Testis (tissue), 2 donors: ENCODE measurements at regions not wholly inside any gene's neighbourhood (a gene's known extent, or its start where the extent isn't known, plus 50 kb on each side); places are given as distances from the start of the nearest gene placed in this dataset.

ENCODE experiments used
- DNase-seq: peaks from one replicate; pipeline ENCODE4 v3.0.0-alpha.2; 2019
- H3K27ac ChIP-seq, 2 donors: fragments of 200-600 bp; sonication (generic); one replicate each; pipeline ENCODE4 v1.5.1; 2019
- H3K27me3 ChIP-seq: fragments of 200-600 bp; sonication (generic); one replicate; pipeline ENCODE4 v1.5.1; 2019
- H3K36me3 ChIP-seq: fragments of 200-600 bp; sonication (generic); one replicate; pipeline ENCODE4 v1.5.1; 2017; ENCODE audit warnings: low read depth; ENCODE audit errors: missing control alignments
- H3K4me1 ChIP-seq: fragments of 200-600 bp; sonication (generic); one replicate; pipeline ENCODE4 v1.5.1; 2019
- H3K4me3 ChIP-seq, 2 donors: fragments of 200-600 bp; sonication (generic); one replicate each; pipeline ENCODE4 v1.5.1; 2017 to 2019
- H3K9me3 ChIP-seq: fragments of 200-600 bp; sonication (generic); one replicate; pipeline ENCODE4 v1.5.1; 2017
- CTCF ChIP-seq, 3 experiments: fragments of 450-650 bp in 2 of 3; fragments of 200-600 bp in 1 of 3; sonication (generic) in 1 of 3; IDR thresholded peaks; one replicate each; pipeline ENCODE4 v1.5.1; 2016 to 2019; ENCODE audit warnings: antibody characterized with exemption in 3 of 3, mild to moderate bottlenecking in 2 of 3, moderate library complexity in 1 of 3
- POLR2A ChIP-seq: fragments of 450-650 bp; IDR thresholded peaks from one replicate; pipeline ENCODE4 v1.6.1; 2017; ENCODE audit warnings: antibody characterized with exemption, mild to moderate bottlenecking, moderate library complexity
- WGBS, 2 donors: methylation state at CpG; one replicate each; pipeline ENCODE4 v1.1.5; 2018; 5-methylcytosine and 5-hydroxymethylcytosine counted together
- intact Hi-C: fragments of 100-400 bp; cut with DNase I; formaldehyde crosslinking; loops from one replicate; pipeline ENCODE4 v1.15.1; 2023; ENCODE audit warnings: low total_unique reads

DNA sequence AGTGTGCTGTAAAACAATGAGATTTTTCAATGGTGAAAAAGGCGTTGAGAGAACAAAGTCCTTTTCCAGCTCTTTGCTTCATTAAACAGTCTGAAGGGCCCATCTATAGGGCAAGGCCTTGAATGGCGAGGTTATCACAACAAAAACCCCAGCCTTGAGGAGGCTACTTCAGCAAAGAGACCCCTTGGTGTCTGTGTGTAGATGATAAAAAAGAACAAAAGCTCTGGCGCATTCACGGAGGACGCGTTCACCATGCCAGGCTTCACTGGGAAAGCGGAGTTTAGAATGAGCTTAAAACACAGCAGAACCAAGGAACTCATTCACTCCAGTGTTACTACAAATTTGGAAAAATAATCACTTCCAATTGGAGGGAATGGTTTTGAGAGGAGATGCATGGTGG is 530.0 kb upstream of the ARGLU1 start:
- DNase-seq, result no peak
- intact Hi-C loops, result no loop called here
- Histone ChIP-seq H3K27ac (no peak overlapping the region), H3K9me3 (no peaks in the 10 kb centered on the region), H3K36me3 (no peaks in the 10 kb centered on the region), H3K4me3 (no peak overlapping the region), H3K4me1 (no peaks in the 10 kb centered on the region), H3K27me3 (no peaks in the 10 kb centered on the region)
- TF ChIP-seq POLR2A, result no peak
- 73 to 75% methylated on average over 7 of the region's 7 CpGs for WGBS, 2 donors

DNA sequence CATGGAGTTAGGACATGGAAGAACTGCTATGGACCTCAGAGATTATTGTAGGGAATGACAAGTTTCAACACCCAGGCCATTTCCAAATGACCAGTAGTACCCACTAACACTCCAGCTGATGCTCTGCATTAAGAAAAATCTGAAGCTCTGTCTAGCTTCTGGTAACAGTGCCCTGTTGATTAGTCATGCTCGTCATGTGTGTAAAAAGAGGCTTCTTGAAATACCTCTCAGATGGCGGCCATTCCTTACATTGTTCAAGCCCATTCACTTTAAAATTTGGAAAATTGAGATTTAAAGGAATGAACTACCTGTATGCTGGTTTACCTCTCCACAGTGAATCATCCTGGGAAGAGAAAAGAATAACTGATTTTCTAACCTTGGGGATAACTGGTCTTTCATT is 527.9 kb upstream of the ARGLU1 start:
- WGBS, 2 donors, result 78 to 91% methylated on average over 2 of the region's 2 CpGs
- H3K4me1 ChIP-seq, result no peaks in the 10 kb centered on the region
- no peaks in the 10 kb centered on the region for H3K27me3 ChIP-seq
- no peak overlapping the region for H3K27ac ChIP-seq
- no peak for DNase-seq
- TF ChIP-seq CTCF (IDR thresholded peaks at IDR 0.05) (no peak), POLR2A (no peak)
- no peaks in the 10 kb centered on the region for H3K36me3 ChIP-seq
- intact Hi-C loops, result no loop called here
- no peaks in the 10 kb centered on the region for H3K9me3 ChIP-seq
- no peak overlapping the region for H3K4me3 ChIP-seq

GRCh38 chr13:107091861-107092260 is 523.9 kb upstream of the ARGLU1 start:
- no peak for TF ChIP-seq CTCF (IDR thresholded peaks at IDR 0.05)
- no peak for TF ChIP-seq POLR2A
- WGBS, 2 donors, result 94 to 96% methylated on average over 1 of the region's 1 CpG
- intact Hi-C loops, result no loop called here
- no peak for DNase-seq
- Histone ChIP-seq H3K4me1 (no peaks in the 10 kb centered on the region), H3K27me3 (no peaks in the 10 kb centered on the region), H3K27ac (no peak overlapping the region), H3K36me3 (no peaks in the 10 kb centered on the region), H3K4me3 (no peak overlapping the region), H3K9me3 (no peaks in the 10 kb centered on the region)

- no peak for TF ChIP-seq POLR2A
- no peak for TF ChIP-seq CTCF (IDR thresholded peaks at IDR 0.05)
- no peaks in the 10 kb centered on the region for H3K9me3 ChIP-seq
- H3K27ac ChIP-seq, result no peak overlapping the region
- H3K36me3 ChIP-seq, result no peaks in the 10 kb centered on the region
- no peak for DNase-seq
- 61 to 65% methylated on average over 2 of the region's 2 CpGs for WGBS, 2 donors
- H3K4me1 ChIP-seq, result no peaks in the 10 kb centered on the region
- H3K27me3 ChIP-seq, result no peaks in the 10 kb centered on the region
- no peak overlapping the region for H3K4me3 ChIP-seq
- intact Hi-C loops, result no loop called here
Measured at GRCh38 chr13:107091428-107091827, 523.5 kb upstream of the ARGLU1 start.

DNA sequence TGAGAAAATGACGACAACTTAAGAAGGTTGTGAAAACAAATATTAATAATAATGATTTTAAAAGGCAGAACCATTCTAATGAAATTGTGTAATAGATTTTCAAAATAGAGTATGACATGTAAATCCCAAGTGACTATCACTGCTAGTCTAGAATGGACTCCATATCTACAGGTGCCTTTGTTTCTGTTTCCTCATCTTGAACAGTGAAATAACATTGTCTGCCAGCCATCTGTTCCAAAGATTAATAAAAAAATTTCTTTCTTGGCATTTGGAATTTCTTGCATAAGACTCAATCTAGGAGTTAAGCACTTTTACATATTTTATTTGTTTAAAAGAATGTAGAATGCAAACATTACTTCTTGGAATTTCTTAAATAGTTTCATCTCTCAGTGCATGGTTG is 520.1 kb upstream of the ARGLU1 start:
- intact Hi-C loops, result no loop called here
- no peaks in the 10 kb centered on the region for H3K9me3 ChIP-seq

More for the DNA sequence above, 520.1 kb upstream of the ARGLU1 start:
- WGBS, 2 donors, result 79 to 90% methylated on average over 1 of the region's 1 CpG
- Histone ChIP-seq H3K36me3 (no peaks in the 10 kb centered on the region), H3K27ac (no peak overlapping the region), H3K4me1 (no peaks in the 10 kb centered on the region), H3K27me3 (no peaks in the 10 kb centered on the region), H3K4me3 (no peak overlapping the region)
- TF ChIP-seq CTCF (IDR thresholded peaks at IDR 0.05), result no peak
- no peak for TF ChIP-seq POLR2A
- DNase-seq, result no peak
